Endothelial cell of umbilical vein (primary cell): ENCODE measurements at regions not wholly inside any gene's neighbourhood (a gene's known extent, or its start where the extent isn't known, plus 50 kb on each side); places are given as distances from the start of the nearest gene placed in this dataset.

Source experiments
- BruUV-seq: library from RNA; stranded (reverse); fragments of 400-500 nt; replicated peaks from 2 replicates; lab custom pipeline; 2021; lab: Mats Ljungman, UMichigan
- CTCF ChIA-PET: fragments of 300-600, 350-600 bp; sonication (Branson Sonifier 250); formaldehyde crosslinking; loops from one replicate; lab custom pipeline; 2021; ENCODE audit warnings: antibody characterized with exemption, inconsistent platforms; lab: Charles Lee
- POLR2A ChIA-PET: fragments of 300-600, 350-600 bp; sonication (Branson Sonifier 250); formaldehyde crosslinking; loops from one replicate; lab custom pipeline; 2021; ENCODE audit warnings: antibody characterized with exemption, inconsistent platforms; lab: Charles Lee
- DNase-seq: peaks from one replicate; pipeline ENCODE4 v3.0.0-alpha.2; 2011; ENCODE audit warnings: low read depth, low spot score
- FAIRE-seq: peaks from 2 replicates; lab custom pipeline; 2011; peaks lifted over from hg19 to GRCh38; lab: Jason Lieb, UNC
- H2AFZ ChIP-seq: 2 replicates; pipeline ENCODE4 v1.6.0; 2012; ENCODE audit warnings: low read depth, low read length, control low read depth, inconsistent platforms
- H3K27ac ChIP-seq: 2 replicates; pipeline ENCODE4 v1.5.1; 2011; ENCODE audit warnings: low read depth, mild to moderate bottlenecking, control low read depth, low read length, moderate library complexity; ENCODE audit not compliant: insufficient read depth
- H3K27me3 ChIP-seq, 2 experiments: 2 replicates each; pipeline versions ENCODE4 v1.6.0 to v1.6.1; 2011; ENCODE audit warnings: low read length in 2 of 2, mixed read lengths in 1 of 2; ENCODE audit not compliant: control insufficient read depth in 2 of 2, insufficient read depth in 2 of 2
- H3K36me3 ChIP-seq, 2 experiments: 2 replicates in 1 of 2; 3 replicates in 1 of 2; pipeline ENCODE4 v1.5.1; 2011; ENCODE audit warnings: low read length in 2 of 2, mild to moderate bottlenecking in 1 of 2, moderate library complexity in 1 of 2; ENCODE audit not compliant: control insufficient read depth in 2 of 2, insufficient read depth in 2 of 2; ENCODE audit errors: extremely low read depth in 1 of 2
- H3K4me1 ChIP-seq: 3 replicates; pipeline ENCODE4 v1.5.1; 2011; ENCODE audit warnings: mild to moderate bottlenecking, low read length; ENCODE audit not compliant: control insufficient read depth, insufficient read depth; ENCODE audit errors: extremely low read depth
- H3K4me2 ChIP-seq: 2 replicates; pipeline ENCODE4 v1.6.1; 2011; ENCODE audit warnings: low read length, control low read depth, mixed read lengths; ENCODE audit not compliant: insufficient read depth
- H3K4me3 ChIP-seq, 3 experiments: fragments of 200-600 bp in 1 of 3; sonication (generic), shearing (Covaris generic) in 1 of 3; replicated peaks in 1 of 3; 2 replicates each; pipeline ENCODE4 v1.5.1; 2011 to 2016; ENCODE audit warnings: control low read depth in 3 of 3, low read length in 3 of 3, mild to moderate bottlenecking in 2 of 3, inconsistent platforms in 1 of 3, low read depth in 1 of 3, moderate library complexity in 1 of 3; ENCODE audit not compliant: insufficient read depth in 1 of 3
- H3K79me2 ChIP-seq: 2 replicates; pipeline ENCODE4 v1.6.0; 2012; ENCODE audit warnings: low read length, inconsistent platforms; ENCODE audit not compliant: control insufficient read depth, insufficient read depth
- H3K9ac ChIP-seq: replicated peaks from 2 replicates; pipeline ENCODE3; 2011; ENCODE audit warnings: low read length, control low read depth; ENCODE audit not compliant: insufficient read depth; ENCODE audit errors: extremely low read depth
- H3K9me1 ChIP-seq: replicated peaks from 3 replicates; pipeline ENCODE4 v1.6.0; 2011; ENCODE audit warnings: mild to moderate bottlenecking, low read length; ENCODE audit not compliant: control insufficient read depth, insufficient read depth; ENCODE audit errors: extremely low read depth
- H3K9me3 ChIP-seq: replicated peaks from 2 replicates; pipeline ENCODE4 v1.5.1; 2012; ENCODE audit warnings: low read length, inconsistent platforms; ENCODE audit not compliant: control insufficient read depth, insufficient read depth
- H4K20me1 ChIP-seq: replicated peaks from 2 replicates; pipeline ENCODE3; 2011; ENCODE audit warnings: mild to moderate bottlenecking, low read length; ENCODE audit not compliant: control insufficient read depth, insufficient read depth; ENCODE audit errors: extremely low read depth
- CTCF ChIP-seq, 2 donors: IDR thresholded peaks; 1 replicate in 1 of 2; 2 replicates in 1 of 2; pipeline ENCODE4 v1.5.1; 2011; ENCODE audit warnings: low read length in 2 of 2, mild to moderate bottlenecking in 2 of 2, moderate library complexity in 2 of 2, control low read depth in 1 of 2, inconsistent platforms in 1 of 2, low read depth in 1 of 2; ENCODE audit not compliant: insufficient read depth in 1 of 2; ENCODE audit errors: extremely low read depth in 1 of 2
- EZH2 ChIP-seq: IDR thresholded peaks from 2 replicates; pipeline ENCODE4 v1.6.1; 2012; ENCODE audit warnings: borderline replicate concordance, low read depth, mild to moderate bottlenecking, moderate library complexity, low read length, inconsistent platforms; ENCODE audit not compliant: severe bottlenecking
- FOS ChIP-seq: IDR thresholded peaks from 2 replicates; pipeline ENCODE4 v1.6.1; 2011; ENCODE audit warnings: mild to moderate bottlenecking, low read length, moderate library complexity, borderline replicate concordance; ENCODE audit not compliant: insufficient read depth
- GATA2 ChIP-seq: IDR thresholded peaks from 2 replicates; pipeline ENCODE4 v1.7.0; 2011; ENCODE audit warnings: low read depth, mild to moderate bottlenecking, moderate library complexity, mixed read lengths, low read length; ENCODE audit not compliant: insufficient read length, insufficient read depth
- JUN ChIP-seq: IDR thresholded peaks from 2 replicates; pipeline ENCODE4 v1.6.1; 2011; ENCODE audit warnings: borderline replicate concordance, low read depth; ENCODE audit not compliant: insufficient read length, insufficient read depth
- MAX ChIP-seq: IDR thresholded peaks from 2 replicates; pipeline ENCODE4 v1.6.1; 2011; ENCODE audit not compliant: insufficient read depth, insufficient read length
- MYC ChIP-seq: IDR thresholded peaks from one replicate; pipeline ENCODE4 v1.6.1; 2011; ENCODE audit warnings: mild to moderate bottlenecking, low read depth, low read length
- POLR2A ChIP-seq: IDR thresholded peaks from 2 replicates; pipeline ENCODE4 v1.6.1; 2012; ENCODE audit warnings: low read depth, mild to moderate bottlenecking, control low read depth, low read length
- POLR2AphosphoS5 ChIP-seq: IDR thresholded peaks from 2 replicates; pipeline ENCODE4 v1.6.1; 2012; ENCODE audit warnings: low read depth, mild to moderate bottlenecking, control low read depth, low read length, moderate library complexity; ENCODE audit not compliant: insufficient read depth
- dilution Hi-C: fragments of 300-500 bp; cut with MboI; formaldehyde crosslinking; loops from one replicate; pipeline ENCODE4 v1.15.0; 2019; ENCODE audit warnings: low sequenced_read_pairs; ENCODE audit not compliant: extremely low pct_ligation_motif_present
- intact Hi-C: fragments of 100-400 bp; cut with micrococcal nuclease; formaldehyde crosslinking; loops from one replicate; pipeline ENCODE4 v1.10.0; 2022

DNA sequence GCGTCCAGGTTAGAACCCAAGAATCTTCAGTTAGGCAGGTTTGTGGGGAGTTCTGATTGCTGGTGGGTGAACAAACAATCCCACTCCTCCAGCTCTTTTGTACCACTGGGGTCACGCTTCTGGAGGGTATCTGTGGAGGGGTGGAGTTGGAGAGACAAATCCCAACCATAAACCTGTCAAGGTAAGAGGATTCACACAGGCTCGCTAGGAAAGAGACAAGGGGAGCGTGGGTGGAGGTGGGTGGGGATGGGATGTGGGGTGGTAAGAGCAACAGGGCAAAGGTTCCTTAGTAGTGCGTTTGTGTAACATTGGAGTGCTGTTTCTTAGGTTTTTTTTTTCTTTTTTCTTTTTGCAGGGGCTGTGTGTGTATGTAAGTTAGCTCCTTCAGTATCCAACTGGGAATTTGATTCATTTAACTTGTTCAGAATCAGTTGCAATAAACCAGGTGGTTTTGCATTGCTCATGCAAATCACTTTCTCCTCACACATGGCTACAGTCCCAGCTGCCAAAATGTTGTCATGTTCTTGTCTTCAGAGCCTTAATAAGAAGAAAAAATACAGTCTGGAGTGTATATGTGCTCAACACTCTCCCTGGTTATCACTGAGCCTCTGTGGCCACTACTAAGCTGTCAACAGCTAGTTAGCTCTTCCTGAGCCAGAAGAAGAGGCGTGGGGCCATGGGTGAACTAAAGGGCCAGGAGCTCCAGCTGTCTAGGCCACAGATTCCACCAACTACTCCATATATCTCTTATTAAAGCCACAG, 164.0 kb upstream of the RAD23B start:
- no peaks in the 10 kb centered on the region for H3K4me1 ChIP-seq
- no peak overlapping the region for H3K9ac ChIP-seq
- no peak overlapping the region for H3K27ac ChIP-seq
- POLR2A ChIA-PET, result no interaction called here
- intact Hi-C loops (no loop called here), dilution Hi-C loops (no loop called here)
- no peaks in the 10 kb centered on the region for H4K20me1 ChIP-seq
- no peaks in the 10 kb centered on the region for H3K36me3 ChIP-seq
- no peak for DNase-seq
- TF ChIP-seq MYC, result no peak
- no peaks in the 10 kb centered on the region for H3K9me1 ChIP-seq
- H3K79me2 ChIP-seq, result no peaks in the 10 kb centered on the region
- no peak overlapping the region for H2AFZ ChIP-seq
- no peak for FAIRE-seq
- CTCF ChIA-PET, result no interaction called here
- no peaks in the 10 kb centered on the region for H3K9me3 ChIP-seq
- no peak overlapping the region for H3K4me3 ChIP-seq
- no peaks in the 10 kb centered on the region for H3K27me3 ChIP-seq
- H3K4me2 ChIP-seq, result no peak overlapping the region
- no TSS peak for BruUV-seq

- intact Hi-C loops, result no loop called here
- no peak for FAIRE-seq
Measured at GRCh38 chr9:107119735-107120134, 163.3 kb upstream of the RAD23B start.

More at GRCh38 chr9:107119735-107120134, 163.3 kb upstream of the RAD23B start:
- H3K36me3 ChIP-seq, result no peaks in the 10 kb centered on the region
- H3K4me2 ChIP-seq, result no peak overlapping the region
- no peaks in the 10 kb centered on the region for H3K27me3 ChIP-seq
- H3K4me3 ChIP-seq, result no peak overlapping the region
- no peak for DNase-seq
- H3K4me1 ChIP-seq, result no peaks in the 10 kb centered on the region
- BruUV-seq, result no TSS peak
- H3K9me3 ChIP-seq, result no peaks in the 10 kb centered on the region
- H3K9me1 ChIP-seq, result no peaks in the 10 kb centered on the region
- POLR2A ChIA-PET, result no interaction called here
- H3K27ac ChIP-seq, result no peak overlapping the region
- H4K20me1 ChIP-seq, result no peaks in the 10 kb centered on the region
- H3K9ac ChIP-seq, result no peak overlapping the region
- H2AFZ ChIP-seq, result no peak overlapping the region
- TF ChIP-seq JUN, result no peak
- TF ChIP-seq EZH2, result no peak
- TF ChIP-seq GATA2, result no peak
- TF ChIP-seq POLR2A, result no peak
- TF ChIP-seq MYC, result no peak
- no peak for TF ChIP-seq CTCF (IDR thresholded peaks at IDR 0.05; ENCODE audit: extremely low read depth in 1 of 2, insufficient read depth in 1 of 2, low read depth in 1 of 2, low read length in 2 of 2)
- no peak for TF ChIP-seq POLR2AphosphoS5
- no peak for TF ChIP-seq FOS
- TF ChIP-seq MAX, result no peak
- no peaks in the 10 kb centered on the region for H3K79me2 ChIP-seq
- dilution Hi-C loops, result no loop called here
- CTCF ChIA-PET, result no interaction called here
